Kidney epithelial cell (primary cell): ENCODE measurements at regions not wholly inside any gene's neighbourhood (a gene's known extent, or its start where the extent isn't known, plus 50 kb on each side); places are given as distances from the start of the nearest gene placed in this dataset.
"Not testable (repeated sequence)": the region's sequence is repeated elsewhere in the genome, so short reads cannot be mapped to it uniquely, and the experiment has no call there.

ENCODE experiments used
- DNase-seq: peaks from one replicate; pipeline ENCODE4 v3.0.0-alpha.2; 2010; ENCODE audit warnings: low read depth
- H3K27me3 ChIP-seq: 2 replicates; pipeline ENCODE4 v1.6.0; 2011; ENCODE audit warnings: low read length; ENCODE audit not compliant: control insufficient read depth, insufficient read depth
- H3K36me3 ChIP-seq: 2 replicates; pipeline ENCODE4 v1.5.1; 2011; ENCODE audit warnings: low read length; ENCODE audit not compliant: control insufficient read depth, insufficient read depth
- H3K4me3 ChIP-seq: 2 replicates; pipeline ENCODE4 v1.5.1; 2011; ENCODE audit warnings: low read depth, mild to moderate bottlenecking, control low read depth, low read length
- TF ChIP-seq, protein P1 (sequence below): IDR thresholded peaks from 2 replicates; pipeline ENCODE4 v1.5.1; 2011; ENCODE audit warnings: mild to moderate bottlenecking, moderate library complexity, low read length, control low read depth, inconsistent platforms; ENCODE audit not compliant: insufficient read depth, poor library complexity, severe bottlenecking

DNA sequence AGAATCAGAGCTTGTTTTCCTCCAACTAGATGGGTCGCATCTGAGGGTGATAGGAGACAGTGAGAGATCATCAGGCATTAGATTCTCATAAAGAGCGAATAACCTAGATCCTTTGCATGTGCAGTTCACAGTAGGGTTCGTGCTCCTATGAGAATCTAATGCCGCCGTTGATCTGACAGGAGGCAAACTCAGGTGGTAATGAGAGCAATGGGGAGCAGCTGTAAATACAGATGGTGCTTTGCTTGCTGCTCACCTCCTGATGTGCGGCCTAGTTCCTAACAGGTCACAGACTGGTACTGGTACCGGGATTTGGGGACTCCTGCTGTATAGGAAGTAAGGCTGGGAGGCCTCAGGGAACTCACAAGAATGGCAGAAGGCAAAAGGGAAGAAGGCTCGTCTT is 276.5 kb downstream of the FAT4 start:
- Histone ChIP-seq H3K36me3 (no peaks in the 10 kb centered on the region), H3K4me3 (no peak overlapping the region), H3K27me3 (no peaks in the 10 kb centered on the region)
- TF ChIP-seq, protein P1, sequence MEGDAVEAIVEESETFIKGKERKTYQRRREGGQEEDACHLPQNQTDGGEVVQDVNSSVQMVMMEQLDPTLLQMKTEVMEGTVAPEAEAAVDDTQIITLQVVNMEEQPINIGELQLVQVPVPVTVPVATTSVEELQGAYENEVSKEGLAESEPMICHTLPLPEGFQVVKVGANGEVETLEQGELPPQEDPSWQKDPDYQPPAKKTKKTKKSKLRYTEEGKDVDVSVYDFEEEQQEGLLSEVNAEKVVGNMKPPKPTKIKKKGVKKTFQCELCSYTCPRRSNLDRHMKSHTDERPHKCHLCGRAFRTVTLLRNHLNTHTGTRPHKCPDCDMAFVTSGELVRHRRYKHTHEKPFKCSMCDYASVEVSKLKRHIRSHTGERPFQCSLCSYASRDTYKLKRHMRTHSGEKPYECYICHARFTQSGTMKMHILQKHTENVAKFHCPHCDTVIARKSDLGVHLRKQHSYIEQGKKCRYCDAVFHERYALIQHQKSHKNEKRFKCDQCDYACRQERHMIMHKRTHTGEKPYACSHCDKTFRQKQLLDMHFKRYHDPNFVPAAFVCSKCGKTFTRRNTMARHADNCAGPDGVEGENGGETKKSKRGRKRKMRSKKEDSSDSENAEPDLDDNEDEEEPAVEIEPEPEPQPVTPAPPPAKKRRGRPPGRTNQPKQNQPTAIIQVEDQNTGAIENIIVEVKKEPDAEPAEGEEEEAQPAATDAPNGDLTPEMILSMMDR, result no peak
- no peak for DNase-seq

DNA sequence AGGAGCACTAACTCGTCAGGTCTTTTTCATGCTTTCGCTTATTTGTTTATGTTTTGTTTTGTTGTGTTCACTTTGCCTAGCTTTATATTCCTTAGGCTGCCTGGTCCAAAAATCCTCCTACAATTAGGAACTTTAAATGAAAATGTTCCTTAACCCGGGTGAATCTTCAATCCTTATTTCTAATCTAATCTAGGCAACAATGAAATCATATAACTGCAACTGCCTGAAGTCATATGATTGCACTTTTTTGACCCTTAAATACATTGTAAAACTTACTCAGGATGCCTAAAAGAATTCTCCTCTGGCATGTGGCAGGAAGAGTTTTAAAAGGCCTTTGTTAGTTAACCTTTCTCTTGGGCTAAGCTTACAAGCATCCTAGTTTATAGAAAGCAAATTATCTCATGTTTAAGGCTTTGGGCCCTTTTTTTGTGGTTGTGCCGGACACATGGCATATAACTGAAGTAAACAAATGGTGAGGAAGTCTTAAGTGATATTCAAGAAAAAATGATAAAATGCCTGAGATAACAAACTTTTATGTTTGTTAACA is 279.4 kb downstream of the FAT4 start:
- H3K4me3 ChIP-seq, result no peak overlapping the region
- TF ChIP-seq, protein P1, result no peak

DNA sequence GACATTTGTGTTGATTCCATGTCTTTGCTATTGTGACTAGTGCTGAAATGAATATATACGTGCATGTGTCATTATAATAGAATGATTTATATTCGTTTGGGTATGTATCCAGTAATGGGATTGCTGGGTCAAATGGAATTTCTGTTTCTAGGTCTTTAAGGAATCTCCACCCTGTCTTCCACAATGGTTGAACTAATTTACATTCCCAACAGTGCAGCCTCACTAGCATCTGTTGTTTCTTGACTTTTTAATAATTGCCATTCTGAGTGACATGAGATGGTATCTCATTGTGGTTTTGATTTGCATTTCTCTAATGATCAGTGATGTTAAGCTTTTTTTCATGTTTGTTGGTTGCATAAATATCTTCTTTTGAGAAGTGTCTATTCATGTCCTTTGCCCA is 291.2 kb downstream of the FAT4 start:
- DNase-seq, result not testable (repeated sequence)

More for the DNA sequence above, 279.4 kb downstream of the FAT4 start:
- no peaks in the 10 kb centered on the region for H3K27me3 ChIP-seq
- no peaks in the 10 kb centered on the region for H3K36me3 ChIP-seq
- DNase-seq, result no peak

DNA sequence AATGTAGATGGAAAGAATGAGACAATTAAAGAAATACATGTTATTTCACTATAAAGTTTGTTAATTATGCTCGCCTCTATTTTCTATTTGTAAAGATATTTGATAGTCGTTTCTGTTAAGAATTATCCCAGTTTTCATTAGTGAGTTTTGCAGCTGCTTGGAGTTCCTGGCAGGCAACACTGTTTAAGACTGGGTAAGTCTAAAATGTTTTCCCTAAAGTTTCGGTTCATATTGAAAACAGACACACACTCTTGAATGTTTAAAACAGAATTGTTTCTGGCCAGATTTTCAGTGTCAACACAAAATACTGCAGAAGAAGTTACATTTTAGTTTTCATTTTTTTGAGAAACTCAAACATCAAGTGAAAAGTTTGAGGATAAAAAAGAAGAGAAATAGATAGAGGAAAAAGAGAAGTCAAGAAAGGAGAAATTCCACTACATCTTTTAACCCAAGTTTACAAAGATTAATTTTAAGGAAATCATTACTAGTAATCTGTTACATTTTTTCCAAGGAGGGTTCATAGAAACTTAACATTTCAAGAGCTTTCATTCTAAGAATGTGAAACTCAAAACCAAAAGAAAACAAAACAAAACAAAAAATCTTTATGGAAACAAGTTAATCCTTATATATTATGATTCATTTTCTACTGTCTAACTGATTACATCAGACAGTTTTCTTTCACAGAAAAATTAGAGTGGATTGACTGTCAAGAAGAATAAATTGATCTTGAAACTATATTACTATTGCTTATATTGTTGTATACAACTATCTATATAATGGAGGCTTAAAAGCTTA is 305.5 kb downstream of the FAT4 start:
- DNase-seq, result no peak
- TF ChIP-seq, protein P1, result no peak
- Histone ChIP-seq H3K4me3 (no peak overlapping the region), H3K36me3 (no peaks in the 10 kb centered on the region), H3K27me3 (no peaks in the 10 kb centered on the region)

More for the DNA sequence above, 291.2 kb downstream of the FAT4 start:
- not testable (repeated sequence) for H3K27me3 ChIP-seq, H3K36me3 ChIP-seq, H3K4me3 ChIP-seq

DNA sequence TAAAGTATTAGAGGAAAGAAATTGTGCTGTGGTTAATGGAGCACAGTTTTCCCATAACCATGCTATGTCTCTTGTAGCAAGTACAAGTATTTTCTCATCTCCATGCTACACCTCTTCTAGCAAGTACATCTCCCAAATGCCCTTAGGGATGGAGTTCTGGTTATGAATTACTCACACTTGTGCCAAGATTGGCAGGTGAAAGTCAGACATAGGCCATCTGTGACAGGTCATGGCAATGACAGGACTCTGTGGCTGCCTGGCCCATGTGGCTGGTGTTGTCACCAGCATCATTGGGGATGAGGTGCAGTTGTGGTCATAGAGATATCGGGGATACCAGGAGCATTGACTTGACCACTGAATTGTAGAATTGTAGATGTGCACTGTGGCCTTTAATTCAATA is 310.2 kb downstream of the FAT4 start:
- DNase-seq, result no peak

DNA sequence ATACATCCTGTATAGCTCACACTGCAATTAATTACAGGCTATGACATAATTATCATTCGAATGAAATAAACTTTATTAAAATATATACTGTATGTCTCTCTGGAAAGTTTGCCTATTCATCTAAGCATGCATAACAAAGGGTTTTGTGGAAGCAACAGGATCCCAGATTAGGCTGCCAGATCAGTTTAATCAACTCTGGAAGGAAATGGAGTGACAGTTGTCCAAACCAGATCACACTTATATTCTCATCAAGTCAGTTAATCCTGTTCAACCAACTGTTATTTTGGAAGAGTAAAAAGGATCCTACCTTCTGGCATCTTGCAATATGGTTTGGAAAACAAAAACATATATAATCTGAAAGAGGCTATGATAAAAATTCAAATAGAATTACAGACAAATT is 312.2 kb downstream of the FAT4 start:
- DNase-seq, result no peak
- Histone ChIP-seq H3K4me3 (no peak overlapping the region), H3K36me3 (no peaks in the 10 kb centered on the region), H3K27me3 (no peaks in the 10 kb centered on the region)
- TF ChIP-seq, protein P1, result no peak

More for the DNA sequence above, 310.2 kb downstream of the FAT4 start:
- TF ChIP-seq, protein P1, result no peak
- H3K36me3 ChIP-seq, result no peaks in the 10 kb centered on the region
- H3K4me3 ChIP-seq, result no peak overlapping the region
- H3K27me3 ChIP-seq, result no peaks in the 10 kb centered on the region
